ENCODE measurements at regions not wholly inside any gene's neighbourhood (a gene's known extent, or its start where the extent isn't known, plus 50 kb on each side); places are given as distances from the start of the nearest gene placed in this dataset.
"Not testable (repeated sequence)": the region's sequence is repeated elsewhere in the genome, so short reads cannot be mapped to it uniquely, and the experiment has no call there.

DNA sequence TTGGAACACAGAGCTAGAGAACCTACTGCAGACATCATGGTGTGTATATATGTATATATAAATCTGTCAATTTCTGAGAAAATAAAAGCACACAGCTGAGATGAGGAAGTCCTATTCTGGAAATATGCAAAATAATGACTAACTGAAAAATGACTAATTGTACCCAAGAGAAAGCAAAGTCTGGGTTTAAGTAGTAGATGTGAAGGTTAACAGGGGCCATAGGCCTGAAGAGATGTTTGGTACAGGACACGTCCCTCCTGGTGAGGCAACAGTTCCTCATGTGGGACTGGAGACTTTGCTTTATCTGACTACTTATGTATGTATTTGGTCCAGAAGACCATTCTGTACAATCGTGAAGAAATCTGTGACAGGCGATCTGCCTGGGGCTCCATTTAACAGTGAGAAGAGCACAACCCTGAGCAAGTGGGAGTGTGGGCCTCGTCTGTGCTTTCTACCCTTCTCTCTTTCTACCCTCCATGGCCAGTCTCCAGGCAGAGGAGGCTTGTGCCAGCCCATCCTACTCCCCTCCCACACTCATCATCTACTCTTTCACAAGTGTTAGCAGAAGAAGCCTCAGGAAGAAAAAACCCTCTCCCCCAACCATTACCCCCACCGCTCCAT lies 67.5 kb downstream of the SLC41A2 start:
- TF ChIP-seq NFRKB (IDR thresholded peaks at IDR 0.05) (no peak), CTBP1 (IDR thresholded peaks at IDR 0.05; ENCODE audit: borderline replicate concordance) (no peak), BHLHE40 (IDR thresholded peaks at IDR 0.05; ENCODE audit: borderline replicate concordance) (no peak), LEF1 (IDR thresholded peaks at IDR 0.05; ENCODE audit: borderline replicate concordance) (no peak), ELF4 (IDR thresholded peaks at IDR 0.05) (no peak), FOXA1 (IDR thresholded peaks at IDR 0.05) (no peak)
- no peak for DNase-seq (ENCODE audit: extremely low spot score)
- POLR2A ChIA-PET, result no interaction called here
- CTCF ChIA-PET, result no interaction called here

GRCh38 chr12:104889735-104890134 lies 68.4 kb downstream of the SLC41A2 start:
- TF ChIP-seq LEF1 (IDR thresholded peaks at IDR 0.05; ENCODE audit: borderline replicate concordance), result no peak
- TF ChIP-seq SP1 (IDR thresholded peaks at IDR 0.05), result no peak
- TF ChIP-seq HDGF (IDR thresholded peaks at IDR 0.05; ENCODE audit: borderline replicate concordance), result no peak
- no peak for TF ChIP-seq FOXM1 (IDR thresholded peaks at IDR 0.05; ENCODE audit: borderline replicate concordance)
- no peak for TF ChIP-seq CTBP1 (IDR thresholded peaks at IDR 0.05; ENCODE audit: borderline replicate concordance)
- TF ChIP-seq SUZ12 (IDR thresholded peaks at IDR 0.05), result no peak
- TF ChIP-seq FOXK2 (IDR thresholded peaks at IDR 0.05), result no peak
- TF ChIP-seq NFRKB (IDR thresholded peaks at IDR 0.05), result no peak
- no peak for TF ChIP-seq FOXA1 (IDR thresholded peaks at IDR 0.05)
- ChIA-PET CTCF (interaction anchor here (0.7 kb wide), 1 partner anchor 880 kb away, joined by 3 read pairs; no protein-coding TSS in a partner anchor), POLR2A (no interaction called here)
- no peak for DNase-seq (ENCODE audit: extremely low spot score)

GRCh38 chr12:104888892-104889291 lies 69.2 kb downstream of the SLC41A2 start:
- DNase-seq (ENCODE audit: extremely low spot score), result no peak
- POLR2A ChIA-PET, result no interaction called here
- TF ChIP-seq SP1 (IDR thresholded peaks at IDR 0.05) (no peak), L3MBTL2 (conservative IDR thresholded peaks at IDR 0.05) (no peak)
- CTCF ChIA-PET, result interaction anchor here (0.7 kb wide), 1 partner anchor 881 kb away, joined by 3 read pairs; no protein-coding TSS in a partner anchor

DNA sequence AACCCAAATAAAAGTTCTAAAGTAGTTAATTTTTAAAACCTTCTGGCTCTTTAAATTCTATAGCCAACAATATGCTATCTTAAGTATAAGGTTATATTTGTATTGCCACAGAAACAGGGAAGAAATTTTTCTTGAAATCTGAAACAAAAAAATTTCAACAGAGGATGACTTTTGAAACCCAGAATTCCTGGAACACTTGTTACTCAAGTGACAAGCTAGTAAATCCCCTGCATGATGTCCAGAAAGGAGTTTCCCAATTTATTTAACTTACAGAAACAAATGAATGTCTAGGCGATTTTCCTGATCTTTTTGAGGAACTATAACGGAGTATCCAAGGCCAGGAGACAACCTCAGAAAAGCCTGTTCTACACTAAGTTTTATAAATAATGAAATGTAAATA lies 69.6 kb downstream of the SLC41A2 start:
- no peak for TF ChIP-seq TARDBP (IDR thresholded peaks at IDR 0.05)
- TF ChIP-seq LEF1 (IDR thresholded peaks at IDR 0.05; ENCODE audit: borderline replicate concordance), result no peak
- TF ChIP-seq SUZ12 (IDR thresholded peaks at IDR 0.05), result no peak
- no peak for TF ChIP-seq FOXK2 (IDR thresholded peaks at IDR 0.05)
- TF ChIP-seq HDGF (IDR thresholded peaks at IDR 0.05; ENCODE audit: borderline replicate concordance), result no peak
- TF ChIP-seq, protein P1, sequence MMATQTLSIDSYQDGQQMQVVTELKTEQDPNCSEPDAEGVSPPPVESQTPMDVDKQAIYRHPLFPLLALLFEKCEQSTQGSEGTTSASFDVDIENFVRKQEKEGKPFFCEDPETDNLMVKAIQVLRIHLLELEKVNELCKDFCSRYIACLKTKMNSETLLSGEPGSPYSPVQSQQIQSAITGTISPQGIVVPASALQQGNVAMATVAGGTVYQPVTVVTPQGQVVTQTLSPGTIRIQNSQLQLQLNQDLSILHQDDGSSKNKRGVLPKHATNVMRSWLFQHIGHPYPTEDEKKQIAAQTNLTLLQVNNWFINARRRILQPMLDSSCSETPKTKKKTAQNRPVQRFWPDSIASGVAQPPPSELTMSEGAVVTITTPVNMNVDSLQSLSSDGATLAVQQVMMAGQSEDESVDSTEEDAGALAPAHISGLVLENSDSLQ (IDR thresholded peaks at IDR 0.05), result no peak
- TF ChIP-seq FOXA1 (IDR thresholded peaks at IDR 0.05), result no peak
- TF ChIP-seq FOXM1 (IDR thresholded peaks at IDR 0.05; ENCODE audit: borderline replicate concordance), result no peak
- TF ChIP-seq SP1 (IDR thresholded peaks at IDR 0.05), result no peak
- TF ChIP-seq NFRKB (IDR thresholded peaks at IDR 0.05), result no peak
- TF ChIP-seq ZNF384 (IDR thresholded peaks at IDR 0.05), result no peak
- TF ChIP-seq L3MBTL2 (conservative IDR thresholded peaks at IDR 0.05), result no peak
- TF ChIP-seq ARNT (IDR thresholded peaks at IDR 0.05), result no peak
- no peak for TF ChIP-seq CTBP1 (IDR thresholded peaks at IDR 0.05; ENCODE audit: borderline replicate concordance)
- TF ChIP-seq ELF4 (IDR thresholded peaks at IDR 0.05), result no peak
- no peak for TF ChIP-seq BHLHE40 (IDR thresholded peaks at IDR 0.05; ENCODE audit: borderline replicate concordance)
- ChIA-PET CTCF (no interaction called here), POLR2A (no interaction called here)
- no peak for DNase-seq (ENCODE audit: extremely low spot score)

- ChIA-PET POLR2A (no interaction called here), CTCF (no interaction called here)
- TF ChIP-seq, protein P1 (IDR thresholded peaks at IDR 0.05), result no peak
- TF ChIP-seq ELF4 (IDR thresholded peaks at IDR 0.05) (no peak), TARDBP (IDR thresholded peaks at IDR 0.05) (no peak), LEF1 (IDR thresholded peaks at IDR 0.05; ENCODE audit: borderline replicate concordance) (no peak), BHLHE40 (IDR thresholded peaks at IDR 0.05; ENCODE audit: borderline replicate concordance) (no peak), NFRKB (IDR thresholded peaks at IDR 0.05) (no peak), FOXM1 (IDR thresholded peaks at IDR 0.05; ENCODE audit: borderline replicate concordance) (no peak), ZNF384 (IDR thresholded peaks at IDR 0.05) (no peak), FOXA1 (IDR thresholded peaks at IDR 0.05) (no peak), ARNT (IDR thresholded peaks at IDR 0.05) (no peak), FOXK2 (IDR thresholded peaks at IDR 0.05) (no peak), SP1 (IDR thresholded peaks at IDR 0.05) (no peak), L3MBTL2 (conservative IDR thresholded peaks at IDR 0.05) (no peak), HDGF (IDR thresholded peaks at IDR 0.05; ENCODE audit: borderline replicate concordance) (no peak), SUZ12 (IDR thresholded peaks at IDR 0.05) (no peak), CTBP1 (IDR thresholded peaks at IDR 0.05; ENCODE audit: borderline replicate concordance) (no peak)
- DNase-seq (ENCODE audit: extremely low spot score), result no peak
Measured at GRCh38 chr12:104887452-104887851, 70.6 kb downstream of the SLC41A2 start.

- CTCF ChIA-PET, result no interaction called here
- no peak for DNase-seq (ENCODE audit: extremely low spot score)
- TF ChIP-seq CTBP1 (IDR thresholded peaks at IDR 0.05; ENCODE audit: borderline replicate concordance) (no peak), ELF4 (IDR thresholded peaks at IDR 0.05) (no peak), BHLHE40 (IDR thresholded peaks at IDR 0.05; ENCODE audit: borderline replicate concordance) (no peak), FOXM1 (IDR thresholded peaks at IDR 0.05; ENCODE audit: borderline replicate concordance) (no peak), NFRKB (IDR thresholded peaks at IDR 0.05) (no peak), ZNF384 (IDR thresholded peaks at IDR 0.05) (no peak), HDGF (IDR thresholded peaks at IDR 0.05; ENCODE audit: borderline replicate concordance) (no peak), FOXK2 (IDR thresholded peaks at IDR 0.05) (no peak)
- POLR2A ChIA-PET, result no interaction called here
Measured at GRCh38 chr12:104886418-104887401, 71.4 kb downstream of the SLC41A2 start.

- CTCF ChIA-PET; DNase-seq (ENCODE audit: extremely low spot score); POLR2A ChIA-PET: not testable (repeated sequence)
Measured at GRCh38 chr12:104878858-104879257, 79.2 kb downstream of the SLC41A2 start.

Data from HEK293T (cell line).